Gastroesophageal sphincter (tissue), 4 donors: ENCODE measurements at regions not wholly inside any gene's neighbourhood (a gene's known extent, or its start where the extent isn't known, plus 50 kb on each side); places are given as distances from the start of the nearest gene placed in this dataset.
A peak's percentile ranks its signal among the peaks of the same experiment; 100 is the strongest.

ENCODE experiments used
- ATAC-seq: fragments of 150-250 bp; one replicate; pipeline ENCODE4 v1.9.1; 2016; ENCODE audit warnings: mild to moderate bottlenecking, moderate library complexity
- H3K27ac ChIP-seq, 4 donors: fragments of 200-600 bp; sonication (generic) in 3 of 4; 1 replicate in 3 of 4; 2 replicates in 1 of 4; pipeline ENCODE4 v1.5.1; 2016 to 2019
- H3K27me3 ChIP-seq: fragments of 200-600 bp; sonication (generic); one replicate; pipeline ENCODE4 v1.5.1; 2019
- H3K36me3 ChIP-seq, 2 donors: fragments of 200-600 bp; sonication (generic); one replicate each; pipeline ENCODE4 v1.5.1; 2019; ENCODE audit warnings: control low read depth in 1 of 2
- H3K4me1 ChIP-seq, 3 donors: fragments of 200-600 bp; sonication (generic); 1 replicate in 2 of 3; 2 replicates in 1 of 3; pipeline ENCODE4 v1.5.1; 2016 to 2019; ENCODE audit warnings: control low read depth in 2 of 3
- H3K4me3 ChIP-seq, 2 donors: fragments of 200-600 bp; sonication (generic); one replicate each; pipeline ENCODE4 v1.5.1; 2019; ENCODE audit warnings: mild to moderate bottlenecking in 1 of 2, moderate library complexity in 1 of 2
- H3K9me3 ChIP-seq, 3 donors: fragments of 200-600 bp; sonication (generic); one replicate each; pipeline ENCODE4 v1.5.1; 2017 to 2019; ENCODE audit warnings: control low read depth in 2 of 3
- CTCF ChIP-seq, 4 experiments: fragments of 200-600 bp in 2 of 4; fragments of 450-650 bp in 2 of 4; sonication (generic) in 1 of 4; IDR thresholded peaks; one replicate each; pipeline ENCODE4 v1.5.1; 2017 to 2019; ENCODE audit warnings: antibody characterized with exemption in 4 of 4, mild to moderate bottlenecking in 2 of 4, moderate library complexity in 2 of 4
- EP300 ChIP-seq: sonication (generic); formaldehyde crosslinking; IDR thresholded peaks from one replicate; pipeline ENCODE4 v1.6.1; 2017; ENCODE audit warnings: antibody characterized with exemption, mild to moderate bottlenecking
- POLR2A ChIP-seq, 2 donors: fragments of 450-650 bp; IDR thresholded peaks; one replicate each; pipeline ENCODE4 v1.6.1; 2017; ENCODE audit warnings: antibody characterized with exemption in 2 of 2, mild to moderate bottlenecking in 2 of 2, moderate library complexity in 1 of 2
- POLR2AphosphoS5 ChIP-seq: sonication (generic); formaldehyde crosslinking; IDR thresholded peaks from one replicate; pipeline ENCODE4 v1.6.1; 2017; ENCODE audit warnings: antibody characterized with exemption
- WGBS, 2 donors: methylation state at CpG; one replicate each; pipeline ENCODE4 v1.1.5; 2018; ENCODE audit warnings: low coverage in 1 of 2; 5-methylcytosine and 5-hydroxymethylcytosine counted together

DNA sequence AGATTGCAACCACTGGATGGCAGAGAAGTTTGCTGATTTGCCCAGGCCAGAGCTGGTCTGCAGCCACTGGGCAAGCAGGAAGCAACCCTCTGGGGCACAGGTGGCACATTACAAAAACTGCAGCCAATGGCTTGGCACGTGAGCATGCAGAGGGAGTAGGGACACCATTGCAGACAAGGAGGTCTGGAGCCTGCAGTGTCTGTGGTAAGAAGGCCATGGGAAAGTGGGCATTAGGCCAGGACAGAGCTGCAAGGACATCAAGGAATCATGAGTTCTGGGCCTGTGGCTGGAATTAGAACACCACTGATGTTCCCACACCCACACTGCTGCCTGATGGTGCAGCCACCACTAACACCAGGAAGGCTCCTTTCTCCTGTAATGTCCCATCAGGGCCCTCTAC is 113.0 kb downstream of the TSEN15 start:
- Histone ChIP-seq H3K4me3 (no peak overlapping the region), H3K4me1 (peaks cover 0 to 22% (median 0%) of the 10 kb centered on the region in 3 donors), H3K9me3 (no peaks in the 10 kb centered on the region), H3K27me3 (no peaks in the 10 kb centered on the region), H3K27ac (peak overlapping the region in 1 of 4 donors; percentile 8), H3K36me3 (no peaks in the 10 kb centered on the region)
- TF ChIP-seq CTCF (IDR thresholded peaks at IDR 0.05): no peak
- TF ChIP-seq EP300: no peak
- no peak for TF ChIP-seq POLR2AphosphoS5
- no peak for TF ChIP-seq POLR2A (IDR thresholded peaks at IDR 0.05)
- 83% methylated on average over 1 of the region's 1 CpG; no CpG with 5 or more reads in 1 of the 2 donors for WGBS, 2 donors
- no peak for ATAC-seq

DNA sequence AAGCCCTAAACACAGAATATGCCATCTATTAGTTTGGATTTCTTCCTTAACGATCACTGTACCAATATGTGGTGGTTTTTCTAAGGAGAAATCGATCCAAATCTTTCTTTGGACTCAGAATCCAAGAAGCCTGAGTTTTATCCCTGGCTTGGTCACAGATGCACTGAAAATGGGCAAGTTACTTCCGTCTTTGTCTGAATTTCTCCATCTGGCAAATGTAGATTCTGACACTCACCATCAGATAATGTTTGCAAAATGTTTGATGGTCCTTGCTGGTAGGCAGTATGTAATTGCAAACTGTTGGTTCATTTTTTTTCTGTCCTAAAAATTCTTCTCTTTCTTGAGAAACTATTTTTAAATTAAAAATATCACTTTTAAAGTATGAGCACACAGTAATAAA is 115.0 kb downstream of the TSEN15 start:
- TF ChIP-seq POLR2AphosphoS5 (no peak), EP300 (no peak), POLR2A (IDR thresholded peaks at IDR 0.05) (no peak), CTCF (IDR thresholded peaks at IDR 0.05) (no peak)
- Histone ChIP-seq H3K4me1 (peaks cover 0 to 14% (median 0%) of the 10 kb centered on the region in 3 donors), H3K27me3 (no peaks in the 10 kb centered on the region), H3K36me3 (no peaks in the 10 kb centered on the region), H3K9me3 (no peaks in the 10 kb centered on the region), H3K4me3 (no peak overlapping the region), H3K27ac (no peak overlapping the region)
- ATAC-seq: no peak
- 67 to 69% methylated on average over 3 of the region's 3 CpGs for WGBS, 2 donors

DNA sequence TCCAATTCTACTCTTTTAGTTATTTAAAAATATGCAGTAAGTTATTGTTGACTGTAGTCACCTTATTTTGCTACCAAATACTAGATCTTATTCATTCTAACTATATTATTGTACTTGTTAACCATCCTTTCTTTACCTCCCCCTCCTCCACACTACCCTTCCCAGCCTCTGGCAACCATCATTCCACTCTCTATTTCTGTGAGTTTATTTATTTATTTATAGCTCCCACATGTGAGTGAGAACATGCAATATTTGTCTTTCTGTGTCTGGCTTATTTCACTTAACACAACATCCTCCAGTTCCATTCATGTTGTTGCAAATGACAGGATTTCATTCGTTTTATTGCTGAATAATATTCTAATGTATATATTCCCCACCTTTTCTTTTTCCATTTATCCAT is 115.8 kb downstream of the TSEN15 start:
- peaks cover 0 to 13% (median 0%) of the 10 kb centered on the region in 3 donors for H3K4me1 ChIP-seq
- no peak for ATAC-seq
- H3K4me3 ChIP-seq: no peak overlapping the region
- H3K36me3 ChIP-seq: no peaks in the 10 kb centered on the region
- H3K9me3 ChIP-seq: no peaks in the 10 kb centered on the region
- 24 to 27% methylated on average over 1 of the region's 1 CpG for WGBS, 2 donors
- TF ChIP-seq POLR2AphosphoS5 (no peak), EP300 (no peak), CTCF (IDR thresholded peaks at IDR 0.05) (no peak), POLR2A (IDR thresholded peaks at IDR 0.05) (no peak)
- no peak overlapping the region for H3K27ac ChIP-seq
- H3K27me3 ChIP-seq: no peaks in the 10 kb centered on the region

DNA sequence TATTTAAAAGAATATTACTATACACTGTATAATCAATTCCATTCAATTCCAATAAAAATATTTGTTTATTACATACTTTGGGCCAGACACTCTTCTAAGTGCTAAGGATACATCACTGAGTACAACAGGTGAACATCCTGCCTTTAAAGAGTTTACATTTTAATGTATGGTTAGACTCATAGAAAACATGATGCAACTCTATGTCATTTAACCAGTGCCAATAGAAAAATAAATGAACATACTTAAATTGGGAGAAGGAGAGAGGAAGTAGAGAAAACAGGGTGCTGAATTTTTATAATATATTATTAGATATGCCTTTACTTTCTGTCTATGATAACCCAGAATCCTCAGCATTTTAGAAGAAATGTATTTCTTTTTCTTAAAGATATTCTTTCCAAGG is 119.2 kb downstream of the TSEN15 start:
- Histone ChIP-seq H3K27ac (no peak overlapping the region), H3K4me1 (no peaks in the 10 kb centered on the region), H3K27me3 (no peaks in the 10 kb centered on the region), H3K36me3 (no peaks in the 10 kb centered on the region), H3K4me3 (no peak overlapping the region), H3K9me3 (no peaks in the 10 kb centered on the region)
- no peak for TF ChIP-seq EP300
- no peak for TF ChIP-seq CTCF (IDR thresholded peaks at IDR 0.05)
- no peak for TF ChIP-seq POLR2A (IDR thresholded peaks at IDR 0.05)
- TF ChIP-seq POLR2AphosphoS5: no peak
- no peak for ATAC-seq

DNA sequence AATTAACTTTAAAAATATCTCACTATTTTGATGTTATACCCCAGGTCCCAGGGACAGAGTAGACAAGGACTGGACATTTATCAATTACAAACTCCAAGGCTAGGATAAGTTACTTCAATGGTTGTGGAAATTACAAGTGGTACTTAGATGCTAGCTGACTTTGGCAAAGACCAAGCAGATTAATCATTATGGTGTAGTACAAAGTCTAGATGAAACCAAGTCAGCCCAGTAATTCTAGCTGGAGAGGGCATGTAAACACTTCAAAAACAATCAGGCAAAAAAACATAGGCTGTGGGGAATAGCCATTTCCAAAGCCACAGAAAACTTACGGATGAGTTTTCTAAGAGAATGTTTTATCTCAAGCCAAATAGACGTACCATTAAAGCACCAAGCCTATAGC is 124.5 kb downstream of the TSEN15 start:
- Histone ChIP-seq H3K4me1 (no peaks in the 10 kb centered on the region), H3K9me3 (no peaks in the 10 kb centered on the region), H3K27me3 (no peaks in the 10 kb centered on the region), H3K4me3 (no peak overlapping the region), H3K27ac (no peak overlapping the region), H3K36me3 (no peaks in the 10 kb centered on the region)
- no peak for ATAC-seq
- TF ChIP-seq POLR2AphosphoS5 (no peak), POLR2A (IDR thresholded peaks at IDR 0.05) (no peak), EP300 (no peak), CTCF (IDR thresholded peaks at IDR 0.05) (no peak)
- WGBS, 2 donors: 75 to 89% methylated on average over 2 of the region's 2 CpGs
